ENCODE measurements at regions not wholly inside any gene's neighbourhood (a gene's known extent, or its start where the extent isn't known, plus 50 kb on each side); places are given as distances from the start of the nearest gene placed in this dataset.
A peak's percentile ranks its signal among the peaks of the same experiment; 100 is the strongest.

GRCh38 chr22:44365191-44365590 lies 52.4 kb upstream of the SHISAL1 start:
- H3K4me3 ChIP-seq (replicated peaks; ENCODE audit: low read depth, low read length), result no peak overlapping the region
- no peak for DNase-seq (ENCODE audit: extremely low read depth, low read depth)
- no peak for TF ChIP-seq CTCF (IDR thresholded peaks at IDR 0.05; ENCODE audit: low read depth, low read length, missing control alignments)

- no peak for TF ChIP-seq CTCF (IDR thresholded peaks at IDR 0.05; ENCODE audit: low read depth, low read length, missing control alignments)
- DNase-seq (ENCODE audit: extremely low read depth, low read depth), result no peak
- H3K4me3 ChIP-seq (replicated peaks; ENCODE audit: low read depth, low read length), result no peak overlapping the region
Measured at GRCh38 chr22:44364751-44365130, 52.0 kb upstream of the SHISAL1 start.

- H3K4me3 ChIP-seq (replicated peaks; ENCODE audit: low read depth, low read length), result no peak overlapping the region
- no peak for DNase-seq (ENCODE audit: extremely low read depth, low read depth)
Measured at GRCh38 chr22:44363980-44364750, 51.4 kb upstream of the SHISAL1 start.

GRCh38 chr22:44363013-44363979 lies 50.5 kb upstream of the SHISAL1 start:
- peak overlapping the region; percentile 25; the same call in 1 of the 2 replicates for H3K4me3 ChIP-seq (replicated peaks; ENCODE audit: low read depth, low read length)
- no peak for TF ChIP-seq CTCF (IDR thresholded peaks at IDR 0.05; ENCODE audit: low read depth, low read length, missing control alignments)
- DNase-seq (ENCODE audit: extremely low read depth, low read depth), result peak; percentile 92

More at GRCh38 chr22:44363980-44364750, 51.4 kb upstream of the SHISAL1 start:
- TF ChIP-seq CTCF (IDR thresholded peaks at IDR 0.05; ENCODE audit: low read depth, low read length, missing control alignments), result no peak

GRCh38 chr22:44362249-44363012 lies 49.7 kb upstream of the SHISAL1 start:
- no peak overlapping the region for H3K4me3 ChIP-seq (replicated peaks; ENCODE audit: low read depth, low read length)
- TF ChIP-seq CTCF (IDR thresholded peaks at IDR 0.05; ENCODE audit: low read depth, low read length, missing control alignments), result no peak
- DNase-seq (ENCODE audit: extremely low read depth, low read depth), result no peak

Measured in HFF-Myc (cell line).